Upper lobe of left lung (tissue), 6 donors: ENCODE measurements at regions not wholly inside any gene's neighbourhood (a gene's known extent, or its start where the extent isn't known, plus 50 kb on each side); places are given as distances from the start of the nearest gene placed in this dataset.

ENCODE experiments used
- ATAC-seq, 2 donors: fragments of 200-7000 bp; cut with Tn5 transposase; one replicate each; pipeline ENCODE4 v1.9.1; 2022; ENCODE audit warnings: mild to moderate bottlenecking in 2 of 2, moderate library complexity in 2 of 2; ENCODE audit not compliant: low FRiP score in 2 of 2
- DNase-seq, 2 donors: peaks; one replicate each; pipeline ENCODE4 v3.0.0-alpha.2; 2019 to 2020
- H3K27ac ChIP-seq, 4 donors: fragments of 200-600 bp; sonication (generic); one replicate each; pipeline ENCODE4 v1.5.1; 2016 to 2019
- H3K27me3 ChIP-seq, 4 donors: fragments of 200-600 bp; sonication (generic); one replicate each; pipeline ENCODE4 v1.5.1; 2017 to 2019
- H3K36me3 ChIP-seq, 4 donors: fragments of 200-600 bp; sonication (generic); one replicate each; pipeline ENCODE4 v1.5.1; 2016 to 2019
- H3K4me1 ChIP-seq, 4 donors: fragments of 200-600 bp; sonication (generic); one replicate each; pipeline ENCODE4 v1.5.1; 2018 to 2019
- H3K4me3 ChIP-seq, 4 donors: fragments of 200-600 bp; sonication (generic); one replicate each; pipeline ENCODE4 v1.5.1; 2017 to 2019; ENCODE audit warnings: mild to moderate bottlenecking in 2 of 4, moderate library complexity in 1 of 4
- H3K9me3 ChIP-seq, 4 donors: fragments of 200-600 bp; sonication (generic); one replicate each; pipeline ENCODE4 v1.5.1; 2018 to 2019
- CTCF ChIP-seq, 6 experiments: fragments of 450-650 bp in 4 of 6; fragments of 200-600 bp in 2 of 6; sonication (generic) in 2 of 6; IDR thresholded peaks; one replicate each; pipeline ENCODE4 v1.5.1; 2016 to 2019; ENCODE audit warnings: antibody characterized with exemption in 6 of 6
- EP300 ChIP-seq, 4 donors: sonication (generic); formaldehyde crosslinking; IDR thresholded peaks; one replicate each; pipeline ENCODE4 v1.5.1; 2017; ENCODE audit warnings: antibody characterized with exemption in 4 of 4, control low read depth in 2 of 4
- POLR2A ChIP-seq, 4 donors: fragments of 450-650 bp; IDR thresholded peaks; one replicate each; pipeline ENCODE4 v1.5.1; 2016 to 2017; ENCODE audit warnings: antibody characterized with exemption in 4 of 4, mild to moderate bottlenecking in 2 of 4
- POLR2AphosphoS5 ChIP-seq, 2 donors: sonication (generic); formaldehyde crosslinking; IDR thresholded peaks; one replicate each; pipeline ENCODE4 v1.5.1; 2017; ENCODE audit warnings: antibody characterized with exemption in 2 of 2
- WGBS, 2 donors: methylation state at CpG; one replicate each; pipeline ENCODE4 v1.1.5; 2017 to 2018; 5-methylcytosine and 5-hydroxymethylcytosine counted together
- donor health status: DM: no; HTN: no; CAD: no; lungs with moderate emphysema.
- donor health status: DM: no; HTN: yes; CAD: no; lungs with severe emphysema.

DNA sequence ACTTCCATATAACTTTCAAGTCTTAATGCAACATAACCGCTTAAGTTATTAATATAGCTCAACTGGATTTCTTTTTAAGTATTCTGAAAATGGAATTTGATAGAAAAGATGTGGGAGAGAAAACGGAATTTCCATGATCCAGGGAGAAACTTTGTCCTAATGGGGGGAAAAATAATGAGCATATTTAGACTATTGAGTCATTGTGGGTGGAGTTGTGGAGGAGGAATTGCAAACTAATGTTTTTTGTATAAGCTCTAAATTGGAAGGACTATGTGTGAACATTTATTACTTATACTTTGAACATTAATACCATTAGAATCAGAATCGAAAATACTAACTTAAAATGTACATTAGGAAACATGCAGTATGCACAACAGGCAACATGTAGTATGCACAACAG, 159.9 kb upstream of the NEGR1 start:
- Histone ChIP-seq H3K27me3 (no peaks in the 10 kb centered on the region), H3K4me1 (no peaks in the 10 kb centered on the region), H3K9me3 (no peaks in the 10 kb centered on the region), H3K36me3 (no peaks in the 10 kb centered on the region), H3K4me3 (no peak overlapping the region), H3K27ac (no peak overlapping the region)
- TF ChIP-seq POLR2AphosphoS5 (IDR thresholded peaks at IDR 0.05) (no peak), CTCF (IDR thresholded peaks at IDR 0.05) (no peak), EP300 (IDR thresholded peaks at IDR 0.05) (no peak), POLR2A (IDR thresholded peaks at IDR 0.05) (no peak)
- 76 to 85% methylated on average over 3 of the region's 3 CpGs for WGBS, 2 donors
- ATAC-seq (no peak), DNase-seq (no peak)

DNA sequence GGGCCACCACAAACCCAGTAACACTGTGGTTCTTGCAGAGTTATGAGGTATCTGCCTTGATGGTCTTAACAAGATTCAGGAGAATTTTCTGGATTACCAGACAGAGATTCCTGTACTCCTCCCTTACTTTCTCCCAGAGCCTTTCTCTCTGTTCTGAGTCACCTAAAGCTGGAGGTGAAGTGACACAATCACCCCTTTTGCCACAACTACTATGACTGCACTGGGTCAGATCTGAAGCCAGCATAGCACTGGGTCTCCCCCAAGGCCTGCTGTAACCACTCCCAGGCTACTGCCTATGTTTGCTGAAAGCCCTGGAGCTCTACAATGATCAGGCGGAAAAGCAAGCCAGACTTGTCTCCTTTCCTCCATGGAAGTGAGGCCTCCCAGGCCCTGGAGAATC, 156.7 kb upstream of the NEGR1 start:
- DNase-seq (no peak), ATAC-seq (no peak)
- Histone ChIP-seq H3K27ac (no peak overlapping the region), H3K4me1 (no peaks in the 10 kb centered on the region), H3K36me3 (no peaks in the 10 kb centered on the region), H3K9me3 (no peaks in the 10 kb centered on the region), H3K4me3 (no peak overlapping the region), H3K27me3 (no peaks in the 10 kb centered on the region)
- WGBS, 2 donors = 86 to 92% methylated on average over 1 of the region's 1 CpG
- no peak for TF ChIP-seq EP300 (IDR thresholded peaks at IDR 0.05)
- no peak for TF ChIP-seq POLR2AphosphoS5 (IDR thresholded peaks at IDR 0.05)
- no peak for TF ChIP-seq CTCF (IDR thresholded peaks at IDR 0.05)
- no peak for TF ChIP-seq POLR2A (IDR thresholded peaks at IDR 0.05)

DNA sequence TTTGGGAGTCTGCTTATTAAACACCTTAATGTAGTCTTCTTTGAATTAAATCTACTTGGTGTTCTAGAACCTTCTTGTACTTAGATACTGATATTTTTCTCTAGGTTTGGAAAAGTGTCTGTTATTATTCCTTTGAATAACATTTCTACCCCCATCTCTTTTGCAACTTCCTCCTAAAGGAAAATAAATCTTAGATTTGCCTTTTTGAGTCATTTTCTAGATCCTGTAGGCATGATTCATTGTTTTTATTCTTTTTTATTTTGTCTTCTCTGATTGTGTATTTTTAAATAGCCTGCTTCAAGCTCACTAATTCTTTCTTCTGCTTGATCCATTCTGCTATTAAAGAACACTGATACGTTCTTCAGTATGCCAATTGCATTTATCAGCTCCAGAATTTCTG, 155.9 kb upstream of the NEGR1 start:
- Histone ChIP-seq H3K4me3 (no peak overlapping the region), H3K27me3 (no peaks in the 10 kb centered on the region), H3K27ac (no peak overlapping the region), H3K36me3 (no peaks in the 10 kb centered on the region), H3K4me1 (no peaks in the 10 kb centered on the region), H3K9me3 (no peaks in the 10 kb centered on the region)
- DNase-seq (no peak), ATAC-seq (no peak)
- WGBS, 2 donors = 63 to 78% methylated on average over 1 of the region's 1 CpG
- TF ChIP-seq EP300 (IDR thresholded peaks at IDR 0.05) = no peak

GRCh38 chr1:72435025-72435424, 152.7 kb upstream of the NEGR1 start:
- no peak overlapping the region for H3K27ac ChIP-seq
- ATAC-seq (no peak), DNase-seq (no peak)
- no peaks in the 10 kb centered on the region for H3K27me3 ChIP-seq
- H3K36me3 ChIP-seq = no peaks in the 10 kb centered on the region
- H3K4me1 ChIP-seq = no peaks in the 10 kb centered on the region
- H3K9me3 ChIP-seq = no peaks in the 10 kb centered on the region
- no peak overlapping the region for H3K4me3 ChIP-seq
- TF ChIP-seq CTCF (IDR thresholded peaks at IDR 0.05) (no peak), POLR2AphosphoS5 (IDR thresholded peaks at IDR 0.05) (no peak), POLR2A (IDR thresholded peaks at IDR 0.05) (no peak), EP300 (IDR thresholded peaks at IDR 0.05) (no peak)

- Histone ChIP-seq H3K36me3 (no peaks in the 10 kb centered on the region), H3K27me3 (no peaks in the 10 kb centered on the region), H3K4me1 (no peaks in the 10 kb centered on the region), H3K9me3 (no peaks in the 10 kb centered on the region), H3K27ac (no peak overlapping the region), H3K4me3 (no peak overlapping the region)
- TF ChIP-seq CTCF (IDR thresholded peaks at IDR 0.05) = no peak
- no peak for TF ChIP-seq EP300 (IDR thresholded peaks at IDR 0.05)
- TF ChIP-seq POLR2A (IDR thresholded peaks at IDR 0.05) = no peak
- no peak for TF ChIP-seq POLR2AphosphoS5 (IDR thresholded peaks at IDR 0.05)
- 81 to 89% methylated on average over 2 of the region's 2 CpGs for WGBS, 2 donors
- DNase-seq = no peak
- no peak for ATAC-seq
Measured at GRCh38 chr1:72434070-72434469, 151.7 kb upstream of the NEGR1 start.
